Nephron progenitor cell (in vitro differentiated cells): ENCODE measurements at regions not wholly inside any gene's neighbourhood (a gene's known extent, or its start where the extent isn't known, plus 50 kb on each side); places are given as distances from the start of the nearest gene placed in this dataset.

Experiments used
- DNase-seq: peaks from one replicate; pipeline ENCODE4 v3.0.0; 2021
- H3K27ac Mint-ChIP-seq: 2 replicates; pipeline ENCODE4 v1.8.0; 2021; ENCODE audit warnings: mild to moderate bottlenecking, moderate library complexity, mixed read lengths
- H3K27me3 Mint-ChIP-seq: 2 replicates; pipeline ENCODE4 v1.8.0; 2021; ENCODE audit warnings: mild to moderate bottlenecking, low read depth, mixed read lengths; ENCODE audit not compliant: poor library complexity
- H3K36me3 Mint-ChIP-seq: 2 replicates; pipeline ENCODE4 v1.8.0; 2021; ENCODE audit warnings: low read depth, mixed read lengths
- H3K4me1 Mint-ChIP-seq: 2 replicates; pipeline ENCODE4 v1.8.0; 2021; ENCODE audit warnings: mixed read lengths
- H3K4me3 Mint-ChIP-seq: 2 replicates; pipeline ENCODE4 v1.8.0; 2021; ENCODE audit warnings: mild to moderate bottlenecking, moderate library complexity, mixed read lengths
- H3K9me3 Mint-ChIP-seq: 2 replicates; pipeline ENCODE4 v1.8.0; 2021; ENCODE audit warnings: mild to moderate bottlenecking, moderate library complexity, mixed read lengths
- CTCF ChIP-seq: fragments of 200-600 bp; sonication (generic); IDR thresholded peaks from 2 replicates; pipeline ENCODE4 v1.5.0; 2021; ENCODE audit warnings: antibody characterized with exemption

DNA sequence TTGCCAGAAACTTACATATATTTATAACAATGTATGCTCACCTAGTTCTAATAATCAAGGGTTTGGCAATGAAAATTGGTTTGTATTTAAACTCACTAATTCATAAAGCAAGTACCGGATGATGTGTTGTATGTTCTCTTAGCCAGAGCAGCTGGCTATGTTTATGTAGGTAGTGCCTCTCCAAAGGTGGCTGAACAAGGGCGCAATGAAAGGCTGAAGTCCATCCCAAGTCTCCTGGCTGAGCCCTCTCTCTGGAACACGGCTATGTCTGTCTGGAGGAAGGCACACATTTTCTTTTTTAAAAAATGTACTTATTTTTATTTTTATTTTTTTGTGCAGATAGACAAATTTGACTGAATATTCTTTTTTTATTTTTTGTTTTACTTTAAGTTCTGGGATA, 141.2 kb upstream of the DAB2 start:
- H3K27me3 Mint-ChIP-seq: peaks cover 3% of the 10 kb centered on the region
- no peaks in the 10 kb centered on the region for H3K9me3 Mint-ChIP-seq
- no peak for TF ChIP-seq CTCF
- H3K4me3 Mint-ChIP-seq: no peak overlapping the region
- H3K4me1 Mint-ChIP-seq: peaks cover 7% of the 10 kb centered on the region
- no peak for DNase-seq
- H3K27ac Mint-ChIP-seq: no peak overlapping the region
- no peaks in the 10 kb centered on the region for H3K36me3 Mint-ChIP-seq

GRCh38 chr5:39561421-39561820, 136.6 kb upstream of the DAB2 start:
- H3K4me3 Mint-ChIP-seq: no peak overlapping the region

GRCh38 chr5:39560726-39561125, 135.9 kb upstream of the DAB2 start:
- Mint-ChIP-seq H3K36me3 (no peaks in the 10 kb centered on the region), H3K4me1 (no peaks in the 10 kb centered on the region), H3K4me3 (no peak overlapping the region), H3K27ac (no peak overlapping the region), H3K27me3 (peaks cover 3% of the 10 kb centered on the region), H3K9me3 (no peaks in the 10 kb centered on the region)
- TF ChIP-seq CTCF: no peak
- DNase-seq: no peak

More at GRCh38 chr5:39561421-39561820, 136.6 kb upstream of the DAB2 start:
- Mint-ChIP-seq H3K4me1 (no peaks in the 10 kb centered on the region), H3K27ac (no peak overlapping the region), H3K9me3 (no peaks in the 10 kb centered on the region), H3K27me3 (peaks cover 3% of the 10 kb centered on the region), H3K36me3 (no peaks in the 10 kb centered on the region)
- no peak for TF ChIP-seq CTCF
- DNase-seq: no peak

DNA sequence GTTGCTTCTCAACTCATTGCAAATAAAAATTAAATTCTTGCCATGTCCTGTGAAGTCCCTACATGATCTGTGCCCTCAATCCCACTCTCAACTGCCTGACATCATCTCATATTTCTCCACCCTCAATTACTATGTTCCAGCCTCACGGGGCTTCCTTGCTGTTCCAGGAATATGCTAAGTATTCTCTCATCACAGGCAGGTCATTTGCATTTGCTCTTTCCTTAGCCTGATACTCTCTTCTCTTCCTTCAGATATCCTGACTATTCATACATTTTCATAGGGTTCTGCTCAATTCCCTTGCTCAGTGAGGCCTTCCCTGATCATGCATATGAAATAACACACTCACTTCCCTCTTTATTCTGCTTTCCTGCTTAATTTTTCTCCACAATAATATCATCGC, 135.1 kb upstream of the DAB2 start:
- no peak for TF ChIP-seq CTCF

DNA sequence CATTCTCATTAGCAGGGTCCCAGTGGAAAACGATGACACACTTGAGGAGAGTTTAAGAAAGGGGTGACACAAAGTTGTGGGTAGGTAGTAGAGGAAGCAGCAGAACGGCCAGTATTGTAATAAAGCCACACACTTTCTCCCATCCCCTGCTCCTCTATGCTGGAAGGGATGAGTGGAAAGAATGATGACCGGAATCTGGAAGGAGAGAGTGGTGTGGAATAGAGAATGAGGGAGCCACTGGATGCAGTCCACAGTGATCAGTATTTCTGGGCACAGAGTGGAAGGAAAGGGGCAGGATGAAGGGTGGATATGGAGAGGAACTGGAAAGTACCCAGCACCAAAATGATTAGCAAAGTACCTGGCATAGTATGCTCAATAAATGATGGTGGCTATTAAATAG, 133.8 kb upstream of the DAB2 start:
- H3K27me3 Mint-ChIP-seq: peaks cover 3% of the 10 kb centered on the region
- DNase-seq: no peak
- no peaks in the 10 kb centered on the region for H3K4me1 Mint-ChIP-seq
- H3K36me3 Mint-ChIP-seq: no peaks in the 10 kb centered on the region
- no peak for TF ChIP-seq CTCF
- no peak overlapping the region for H3K27ac Mint-ChIP-seq
- H3K9me3 Mint-ChIP-seq: no peaks in the 10 kb centered on the region
- H3K4me3 Mint-ChIP-seq: no peak overlapping the region

More for the DNA sequence above, 135.1 kb upstream of the DAB2 start:
- no peaks in the 10 kb centered on the region for H3K36me3 Mint-ChIP-seq
- DNase-seq: no peak
- peaks cover 3% of the 10 kb centered on the region for H3K27me3 Mint-ChIP-seq
- H3K4me3 Mint-ChIP-seq: no peak overlapping the region
- no peaks in the 10 kb centered on the region for H3K4me1 Mint-ChIP-seq
- no peak overlapping the region for H3K27ac Mint-ChIP-seq
- H3K9me3 Mint-ChIP-seq: no peaks in the 10 kb centered on the region

GRCh38 chr5:39555788-39556187, 131.0 kb upstream of the DAB2 start:
- DNase-seq: no peak
- Mint-ChIP-seq H3K4me1 (no peaks in the 10 kb centered on the region), H3K36me3 (no peaks in the 10 kb centered on the region), H3K4me3 (no peak overlapping the region), H3K27me3 (no peaks in the 10 kb centered on the region), H3K27ac (no peak overlapping the region), H3K9me3 (no peaks in the 10 kb centered on the region)
- no peak for TF ChIP-seq CTCF
